ENCODE measurements at regions not wholly inside any gene's neighbourhood (a gene's known extent, or its start where the extent isn't known, plus 50 kb on each side); places are given as distances from the start of the nearest gene placed in this dataset.

GRCh38 chr2:239568601-239569000 is 167.8 kb upstream of the HDAC4 start:
- Histone ChIP-seq H3K36me3 (no peaks in the 10 kb centered on the region), H3K4me1 (no peaks in the 10 kb centered on the region), H3K27me3 (peaks cover 5% of the 10 kb centered on the region; the same call in 1 of the 2 replicates), H3K4me3 (ENCODE audit: low read depth, low read length) (no peak overlapping the region), H3K9me3 (no peaks in the 10 kb centered on the region)
- no peak for TF ChIP-seq CTCF (IDR thresholded peaks at IDR 0.05; ENCODE audit: low read depth, low read length)
- DNase-seq, result no peak

GRCh38 chr2:239567786-239568185 is 167.0 kb upstream of the HDAC4 start:
- H3K27me3 ChIP-seq, result peaks cover 5% of the 10 kb centered on the region; the same call in 1 of the 2 replicates
- H3K9me3 ChIP-seq, result no peaks in the 10 kb centered on the region
- H3K4me3 ChIP-seq (ENCODE audit: low read depth, low read length), result no peak overlapping the region
- no peaks in the 10 kb centered on the region for H3K4me1 ChIP-seq
- DNase-seq, result no peak
- TF ChIP-seq CTCF (IDR thresholded peaks at IDR 0.05; ENCODE audit: low read depth, low read length), result no peak
- no peaks in the 10 kb centered on the region for H3K36me3 ChIP-seq

GRCh38 chr2:239566995-239567568 is 166.3 kb upstream of the HDAC4 start:
- no peaks in the 10 kb centered on the region for H3K36me3 ChIP-seq
- no peak for DNase-seq
- H3K4me1 ChIP-seq, result no peaks in the 10 kb centered on the region
- H3K27me3 ChIP-seq, result peaks cover 5% of the 10 kb centered on the region; the same call in 1 of the 2 replicates
- no peaks in the 10 kb centered on the region for H3K9me3 ChIP-seq
- no peak for TF ChIP-seq CTCF (IDR thresholded peaks at IDR 0.05; ENCODE audit: low read depth, low read length)
- H3K4me3 ChIP-seq (ENCODE audit: low read depth, low read length), result no peak overlapping the region

- H3K4me1 ChIP-seq, result no peaks in the 10 kb centered on the region
- H3K9me3 ChIP-seq, result no peaks in the 10 kb centered on the region
- TF ChIP-seq CTCF (IDR thresholded peaks at IDR 0.05; ENCODE audit: low read depth, low read length), result no peak
- H3K36me3 ChIP-seq, result no peaks in the 10 kb centered on the region
- DNase-seq, result no peak
- no peak overlapping the region for H3K4me3 ChIP-seq (ENCODE audit: low read depth, low read length)
- peaks cover 5% of the 10 kb centered on the region; the same call in 1 of the 2 replicates for H3K27me3 ChIP-seq
These were observed 165.6 kb upstream of the HDAC4 start for GRCh38 chr2:239566162-239566994.

GRCh38 chr2:239564587-239564986 is 163.8 kb upstream of the HDAC4 start:
- Histone ChIP-seq H3K9me3 (no peaks in the 10 kb centered on the region), H3K27me3 (peaks cover 5% of the 10 kb centered on the region; the same call in 1 of the 2 replicates), H3K4me3 (ENCODE audit: low read depth, low read length) (no peak overlapping the region), H3K36me3 (no peaks in the 10 kb centered on the region), H3K4me1 (no peaks in the 10 kb centered on the region)
- TF ChIP-seq CTCF (IDR thresholded peaks at IDR 0.05; ENCODE audit: low read depth, low read length), result no peak
- no peak for DNase-seq

GRCh38 chr2:239563561-239563960 is 162.7 kb upstream of the HDAC4 start:
- TF ChIP-seq CTCF (IDR thresholded peaks at IDR 0.05; ENCODE audit: low read depth, low read length), result no peak
- DNase-seq, result no peak
- peaks cover 5% of the 10 kb centered on the region; the same call in 1 of the 2 replicates for H3K27me3 ChIP-seq
- H3K4me3 ChIP-seq (ENCODE audit: low read depth, low read length), result no peak overlapping the region
- H3K4me1 ChIP-seq, result no peaks in the 10 kb centered on the region
- no peaks in the 10 kb centered on the region for H3K36me3 ChIP-seq
- H3K9me3 ChIP-seq, result no peaks in the 10 kb centered on the region
